Testis (tissue), 2 donors: ENCODE measurements at regions not wholly inside any gene's neighbourhood (a gene's known extent, or its start where the extent isn't known, plus 50 kb on each side); places are given as distances from the start of the nearest gene placed in this dataset.

Experiments used
- CTCF ChIP-seq, 3 experiments: fragments of 450-650 bp in 2 of 3; fragments of 200-600 bp in 1 of 3; sonication (generic) in 1 of 3; IDR thresholded peaks; one replicate each; pipeline ENCODE4 v1.5.1; 2016 to 2019; ENCODE audit warnings: antibody characterized with exemption in 3 of 3, mild to moderate bottlenecking in 2 of 3, moderate library complexity in 1 of 3
- POLR2A ChIP-seq: fragments of 450-650 bp; IDR thresholded peaks from one replicate; pipeline ENCODE4 v1.6.1; 2017; ENCODE audit warnings: antibody characterized with exemption, mild to moderate bottlenecking, moderate library complexity

GRCh38 chr12:93140801-93141200 is 211.7 kb upstream of the EEA1 start:
- TF ChIP-seq CTCF (IDR thresholded peaks at IDR 0.05) (no peak), POLR2A (no peak)
